AG08395 (cell line): ENCODE measurements at regions not wholly inside any gene's neighbourhood (a gene's known extent, or its start where the extent isn't known, plus 50 kb on each side); places are given as distances from the start of the nearest gene placed in this dataset.
A peak's percentile ranks its signal among the peaks of the same experiment; 100 is the strongest.

Experiments
- DNase-seq: peaks from one replicate; pipeline ENCODE4 v3.0.0; 2012; ENCODE audit warnings: mixed read lengths, low spot score

- peak; percentile 60 for DNase-seq
These were observed 138.6 kb upstream of the SPEF2 start for GRCh38 chr5:35478856-35479682.

GRCh38 chr5:35477911-35478310 is 139.8 kb upstream of the SPEF2 start:
- no peak for DNase-seq

GRCh38 chr5:35477321-35477720 is 140.3 kb upstream of the SPEF2 start:
- DNase-seq, result no peak

- no peak for DNase-seq
These were observed 140.9 kb upstream of the SPEF2 start for GRCh38 chr5:35476797-35477196.

GRCh38 chr5:35476036-35476435 is 141.6 kb upstream of the SPEF2 start:
- DNase-seq, result no peak

GRCh38 chr5:35473589-35473988 is 144.1 kb upstream of the SPEF2 start:
- no peak for DNase-seq

DNA sequence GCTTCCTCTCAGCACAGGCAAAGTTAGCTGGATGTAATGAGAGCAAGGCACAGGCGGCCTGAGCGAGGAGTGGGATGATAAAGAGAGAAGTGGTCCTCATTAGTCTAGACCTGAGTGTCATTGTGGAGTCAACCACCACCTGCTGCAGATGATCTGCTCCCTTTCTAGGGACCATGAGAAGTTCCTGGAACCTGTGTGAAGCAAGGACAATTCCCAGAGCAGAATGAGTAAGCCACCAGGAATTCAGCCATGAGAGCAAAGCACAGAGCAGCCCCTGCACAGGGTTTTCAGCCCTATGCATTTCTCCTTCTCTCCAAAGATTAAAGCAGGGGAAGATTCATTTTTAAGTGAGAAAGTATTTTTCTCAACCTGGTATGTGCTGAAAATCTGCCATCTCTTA is 146.8 kb upstream of the SPEF2 start:
- peak; percentile 38 for DNase-seq

DNA sequence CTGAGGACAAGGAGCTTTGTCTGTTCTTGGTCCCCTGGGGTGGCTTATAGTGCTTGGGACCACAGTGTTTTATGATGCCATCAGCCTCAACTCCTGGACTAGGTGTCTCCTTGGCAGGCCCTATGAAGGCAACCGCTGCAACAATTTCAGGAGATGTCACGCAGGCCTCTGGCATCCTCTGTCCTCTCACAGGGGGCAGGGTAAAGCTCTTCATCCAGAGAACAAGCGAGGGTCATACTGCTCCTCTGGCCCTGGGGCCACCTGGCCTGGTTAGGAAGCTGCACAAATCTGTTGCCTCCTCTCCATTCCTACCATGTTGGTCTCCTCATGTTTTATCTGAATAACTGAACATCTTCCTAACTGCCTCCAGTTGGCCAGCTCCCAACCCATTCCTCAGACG is 148.9 kb upstream of the SPEF2 start:
- no peak for DNase-seq

DNA sequence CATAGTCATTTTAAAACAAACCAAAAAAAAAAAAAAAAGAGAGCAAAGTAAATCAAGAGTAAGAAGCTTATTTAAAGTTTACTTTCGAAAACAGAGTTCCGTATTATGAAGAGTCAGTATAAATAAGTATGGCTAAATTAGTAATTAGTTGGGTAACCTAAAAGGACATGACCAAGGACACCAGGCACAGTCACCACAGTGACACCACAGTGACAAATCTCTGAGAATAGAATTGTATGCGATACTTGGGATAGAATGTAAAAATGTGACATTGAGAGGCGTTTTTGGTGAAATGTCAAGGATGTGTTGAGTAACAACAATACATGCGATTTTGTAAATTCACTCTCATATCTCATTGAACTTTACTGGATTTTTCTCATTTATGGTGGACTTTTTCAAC is 150.9 kb upstream of the SPEF2 start:
- DNase-seq, result no peak

DNA sequence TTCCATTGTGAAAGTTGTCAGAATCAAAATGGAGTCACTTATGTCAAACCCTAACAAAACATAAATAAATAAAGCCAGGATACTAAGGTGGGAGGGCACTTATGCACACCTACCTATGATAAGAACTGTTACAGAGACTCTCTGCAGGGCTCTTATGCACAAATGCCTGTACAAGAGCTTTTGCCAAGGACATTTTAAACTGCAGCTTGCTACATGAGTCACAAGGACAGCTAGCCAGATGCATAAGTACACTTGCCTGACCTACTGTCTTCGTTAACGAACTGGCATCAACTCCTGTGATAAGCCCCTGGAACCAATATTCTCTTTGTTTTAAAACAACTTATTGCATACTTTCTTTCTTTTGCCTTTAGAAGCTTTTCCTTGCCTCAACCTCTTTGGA is 152.9 kb upstream of the SPEF2 start:
- no peak for DNase-seq

DNA sequence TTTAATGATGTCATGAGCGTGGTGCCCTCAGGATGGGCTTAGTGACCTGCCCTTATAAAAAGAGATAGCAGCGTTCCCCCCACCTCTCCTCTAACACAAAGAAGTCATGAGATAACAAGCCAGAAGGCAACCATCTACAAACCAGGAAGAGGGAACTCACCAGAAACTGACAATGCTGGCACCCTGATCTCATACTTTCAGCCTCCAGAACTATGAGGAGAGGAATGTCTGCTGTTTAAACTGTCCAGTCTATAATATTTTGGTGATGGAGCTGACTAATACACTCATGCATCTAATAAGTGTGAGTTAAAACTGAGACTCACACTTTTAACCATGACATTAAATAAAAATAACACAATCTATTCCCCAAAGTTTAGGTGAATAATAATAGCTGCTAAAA is 156.1 kb upstream of the SPEF2 start:
- DNase-seq, result no peak

DNA sequence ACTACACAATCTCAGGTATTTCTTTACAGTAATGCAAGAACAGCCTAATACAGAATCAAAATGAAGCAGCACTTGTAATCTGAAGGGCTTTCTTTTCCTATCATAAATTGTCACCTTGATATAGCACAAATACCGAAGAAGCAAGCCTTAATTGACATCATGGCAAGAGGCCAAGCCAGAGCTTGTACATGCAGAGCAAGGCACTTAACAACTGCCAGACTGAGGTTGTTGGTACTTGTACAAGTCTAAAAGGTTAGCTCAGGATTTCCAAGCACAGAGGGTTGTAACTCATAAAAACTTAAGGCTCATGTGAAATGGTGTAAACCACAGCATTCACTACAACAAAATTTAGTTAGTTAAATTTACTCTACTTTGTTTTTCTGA is 158.8 kb upstream of the SPEF2 start:
- no peak for DNase-seq

DNA sequence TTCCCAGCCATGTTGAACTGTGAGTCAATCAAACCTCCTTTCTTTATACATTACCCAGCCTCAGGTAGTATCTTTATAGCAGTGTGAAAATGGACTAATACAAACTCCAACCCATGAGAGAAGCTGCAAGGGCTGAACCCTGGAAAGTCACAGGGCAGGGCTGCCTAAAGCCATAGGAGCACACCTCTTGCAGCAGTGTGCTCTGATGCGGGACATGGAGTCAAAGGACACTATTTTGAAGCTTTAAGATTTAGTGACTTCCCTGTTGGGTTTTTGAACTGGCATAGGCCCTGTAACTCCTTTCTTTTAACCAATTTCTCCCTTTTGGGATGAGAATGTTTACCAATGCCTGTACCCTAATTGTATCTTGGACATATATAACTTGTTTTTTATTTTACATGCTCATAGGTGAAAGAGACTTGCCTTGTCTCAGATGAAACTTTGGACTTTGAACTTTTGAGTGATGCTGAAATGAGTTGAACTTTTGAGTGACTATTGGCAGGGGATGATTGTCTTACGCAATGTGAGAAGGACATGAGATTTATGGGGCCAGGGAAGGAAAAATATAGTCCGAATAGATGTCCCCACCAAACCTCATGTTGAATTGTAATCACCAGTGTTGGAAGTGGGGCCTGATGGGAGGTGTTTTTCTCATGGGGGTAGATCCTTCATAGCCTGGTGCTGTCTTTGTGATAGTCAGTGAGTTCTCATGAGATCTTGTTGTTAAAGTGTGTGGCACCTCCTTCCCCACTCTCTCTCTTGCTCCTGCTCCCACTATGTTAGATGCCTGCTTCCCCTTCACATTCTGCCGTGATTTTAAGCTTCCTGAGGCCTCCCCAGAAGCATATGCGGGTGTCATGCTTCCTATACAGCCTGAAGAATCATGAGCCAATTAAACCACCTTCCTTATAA is 159.5 kb upstream of the SPEF2 start:
- DNase-seq, result no peak

- DNase-seq, result no peak
These were observed 161.2 kb upstream of the SPEF2 start for GRCh38 chr5:35456506-35456905.

GRCh38 chr5:35454011-35454525 is 163.6 kb upstream of the SPEF2 start:
- no peak for DNase-seq

DNA sequence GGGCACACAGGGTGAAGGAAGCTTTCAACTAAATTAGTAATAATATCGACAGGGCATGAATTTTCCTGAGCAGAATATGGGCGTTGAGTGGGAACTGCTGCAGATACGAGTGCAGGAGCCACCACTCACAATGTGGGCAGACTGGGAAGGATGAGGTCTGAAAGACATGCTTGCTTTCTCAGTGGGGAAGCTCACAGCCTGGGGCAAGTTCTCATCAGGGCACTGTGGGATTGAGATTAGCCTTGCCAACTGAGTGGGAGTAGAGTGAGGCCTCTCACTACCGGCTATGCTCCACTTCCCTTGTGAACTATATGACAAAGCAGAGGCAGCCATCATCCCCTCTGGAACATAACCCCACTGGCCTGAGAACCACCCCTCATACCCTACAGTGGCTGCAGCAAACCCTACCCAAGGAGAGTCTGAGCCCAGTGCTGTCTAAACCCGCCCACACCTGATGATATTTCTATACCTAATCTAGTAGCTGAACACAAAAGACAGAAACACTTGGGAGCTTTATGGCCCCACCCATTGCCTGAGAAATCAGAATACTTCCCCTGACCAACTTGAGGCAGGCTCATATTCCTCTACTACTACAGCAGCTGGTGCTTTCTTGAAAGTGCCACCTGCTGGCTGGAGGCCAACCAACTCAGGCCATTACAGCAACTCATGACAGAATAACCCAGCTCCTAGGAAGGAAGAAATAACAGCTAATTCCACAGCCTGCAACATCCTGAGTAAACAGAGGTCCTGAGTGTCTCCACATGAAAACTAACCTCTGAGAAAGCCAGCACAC is 173.7 kb upstream of the SPEF2 start:
- no peak for DNase-seq

- no peak for DNase-seq
These were observed 174.6 kb upstream of the SPEF2 start for GRCh38 chr5:35442885-35443639.

DNA sequence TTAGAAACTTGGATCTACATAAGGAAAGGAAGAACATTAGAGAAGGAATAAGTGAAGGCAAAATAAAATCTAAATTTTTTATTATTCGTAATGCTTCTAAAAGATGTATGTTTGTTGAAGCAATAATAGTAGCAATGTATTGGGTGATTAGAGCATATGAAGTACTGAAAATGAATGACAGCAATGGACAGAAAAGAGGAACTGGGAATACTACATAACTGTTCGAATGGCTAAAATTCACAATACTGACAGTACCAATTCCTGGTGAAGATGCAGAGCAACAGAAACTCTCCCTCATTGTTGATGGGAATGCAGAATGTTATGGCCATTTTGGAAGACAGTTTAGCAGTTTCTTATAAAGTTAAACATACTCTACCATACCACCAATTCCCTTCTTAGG is 177.3 kb upstream of the SPEF2 start:
- no peak for DNase-seq

DNA sequence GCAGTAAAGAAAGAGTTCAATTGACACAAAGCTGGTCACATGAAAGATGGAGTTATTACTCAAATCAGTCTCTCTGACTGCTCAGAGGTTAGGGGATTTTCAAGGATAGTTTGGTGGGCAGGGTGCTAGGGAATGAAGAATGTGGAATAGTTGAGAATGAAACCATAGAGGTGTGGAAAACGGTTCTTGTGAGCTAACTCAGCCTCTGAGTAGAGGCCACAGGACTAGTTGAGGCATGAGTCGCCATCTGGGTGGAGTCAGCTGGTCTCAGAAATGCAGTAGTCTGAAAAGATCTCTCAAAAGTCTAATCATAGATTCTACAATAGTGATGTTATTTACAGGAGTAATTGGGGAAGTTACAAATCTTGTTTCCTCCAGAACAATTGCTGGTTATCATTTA is 178.9 kb upstream of the SPEF2 start:
- peak; percentile 10 for DNase-seq

GRCh38 chr5:35438288-35438687 is 179.4 kb upstream of the SPEF2 start:
- DNase-seq, result no peak

DNA sequence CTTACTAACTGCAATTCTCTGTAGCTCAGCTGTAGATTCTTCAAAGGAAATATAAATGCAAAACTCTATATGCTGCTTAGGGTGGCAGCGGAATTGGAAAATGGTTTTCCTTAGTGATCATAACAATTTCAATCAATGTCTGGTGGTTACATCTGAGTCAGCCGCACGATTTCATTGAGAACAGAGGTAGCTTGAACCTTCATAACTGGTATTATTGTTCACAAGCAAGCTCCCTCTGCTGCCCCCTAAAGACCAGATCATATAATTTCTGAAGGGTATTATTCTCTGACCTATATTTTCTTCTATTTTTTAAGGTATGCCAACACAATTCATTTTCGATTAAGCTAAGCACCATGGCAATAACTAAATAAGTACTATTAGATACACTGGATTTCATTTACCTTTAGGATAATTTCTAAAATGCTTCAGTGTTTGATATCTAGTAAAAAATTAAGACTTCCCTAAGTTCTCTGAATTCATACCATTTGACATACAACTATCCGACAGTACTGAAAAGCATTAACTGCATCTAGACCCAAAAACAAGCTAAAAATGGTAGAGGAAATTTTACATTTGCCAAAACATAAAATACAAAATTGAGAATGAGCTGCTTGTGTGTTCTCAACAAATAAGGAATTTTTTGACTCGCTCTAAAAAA is 181.1 kb upstream of the SPEF2 start:
- DNase-seq, result peak; percentile 42
